GM19193 (cell line): ENCODE measurements at regions not wholly inside any gene's neighbourhood (a gene's known extent, or its start where the extent isn't known, plus 50 kb on each side); places are given as distances from the start of the nearest gene placed in this dataset.

Experiments
- POLR2A ChIP-seq: IDR thresholded peaks from 4 replicates; pipeline ENCODE4 v1.6.1; 2011; ENCODE audit not compliant: insufficient read depth, insufficient read length; ENCODE audit errors: extremely low read depth

DNA sequence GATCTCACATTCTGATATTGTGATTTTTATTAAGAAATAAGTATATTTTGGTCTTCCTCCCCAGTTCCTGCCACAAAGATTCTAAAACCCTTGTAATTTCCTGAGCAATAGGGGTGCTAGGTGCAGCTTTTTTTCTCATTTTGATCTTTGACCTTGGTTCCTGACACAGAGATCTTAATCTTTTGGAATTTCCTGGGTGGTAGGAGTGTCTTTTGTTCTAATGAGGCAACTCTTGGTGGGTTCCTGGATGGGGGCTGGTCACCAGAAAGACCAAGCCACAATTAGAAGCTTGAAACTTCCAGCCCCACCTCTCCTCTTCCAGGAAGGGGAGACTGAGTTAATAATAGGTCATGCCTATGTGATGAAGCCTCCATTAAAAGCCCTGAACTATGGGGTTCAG, 334.6 kb downstream of the FOXO1 start:
- no peak for TF ChIP-seq POLR2A

DNA sequence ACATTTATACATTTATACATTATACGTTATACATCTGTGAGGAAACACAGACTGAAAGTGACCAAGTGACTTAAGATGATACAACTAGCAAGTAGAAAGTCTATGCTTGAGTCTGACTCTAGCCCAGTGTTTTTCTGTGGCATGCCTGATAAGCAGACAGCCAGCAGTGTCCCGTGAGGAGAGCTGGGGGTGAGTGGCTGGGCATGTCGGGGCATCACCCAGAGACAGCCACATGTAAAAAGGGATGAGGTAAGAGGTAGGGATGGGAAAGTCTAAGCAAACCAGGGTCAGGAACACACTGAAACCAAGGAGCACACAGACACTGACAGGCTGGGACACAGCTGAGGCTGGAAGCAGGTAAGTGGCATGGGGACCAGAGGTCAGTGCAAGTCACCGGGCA, 333.2 kb downstream of the FOXO1 start:
- TF ChIP-seq POLR2A, result no peak

DNA sequence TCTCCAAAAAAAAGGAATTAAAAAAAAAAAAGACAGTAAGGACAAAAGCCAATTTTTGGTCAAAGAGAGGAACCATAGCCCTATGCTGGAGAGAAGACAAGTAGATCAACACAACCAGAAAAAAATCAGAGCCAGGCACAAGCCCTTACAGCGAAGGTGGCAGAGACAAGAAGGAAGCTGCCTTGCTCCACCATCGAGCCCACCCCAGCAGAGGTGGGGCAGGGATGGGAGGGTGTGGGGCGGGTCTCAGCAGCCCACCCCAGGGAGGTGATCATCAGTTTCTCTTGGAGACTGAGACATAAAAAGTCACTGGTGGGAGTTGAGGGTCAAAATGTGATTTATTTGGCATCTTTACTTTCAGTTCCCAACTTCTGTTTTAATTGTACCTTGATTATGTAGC, 332.4 kb downstream of the FOXO1 start:
- TF ChIP-seq POLR2A, result no peak

DNA sequence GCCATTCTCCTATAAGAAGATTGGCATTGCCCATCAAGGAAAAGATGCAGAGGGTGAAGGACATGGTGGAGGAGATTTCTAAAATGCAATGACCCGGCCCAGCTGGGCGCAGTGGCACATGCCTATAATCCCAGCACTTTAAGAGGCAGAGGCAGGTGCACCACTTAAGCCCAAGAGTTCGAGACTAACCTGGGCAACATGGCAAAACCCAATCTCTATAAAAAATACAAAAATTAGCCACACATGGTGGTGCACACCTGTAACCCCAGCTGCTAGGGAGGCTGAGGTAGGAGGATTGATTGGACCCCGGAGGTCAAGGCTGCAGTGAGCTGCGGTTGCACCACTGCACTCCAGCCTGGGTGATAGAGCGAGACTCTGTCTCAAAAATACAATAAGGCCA, 331.8 kb downstream of the FOXO1 start:
- TF ChIP-seq POLR2A, result no peak

DNA sequence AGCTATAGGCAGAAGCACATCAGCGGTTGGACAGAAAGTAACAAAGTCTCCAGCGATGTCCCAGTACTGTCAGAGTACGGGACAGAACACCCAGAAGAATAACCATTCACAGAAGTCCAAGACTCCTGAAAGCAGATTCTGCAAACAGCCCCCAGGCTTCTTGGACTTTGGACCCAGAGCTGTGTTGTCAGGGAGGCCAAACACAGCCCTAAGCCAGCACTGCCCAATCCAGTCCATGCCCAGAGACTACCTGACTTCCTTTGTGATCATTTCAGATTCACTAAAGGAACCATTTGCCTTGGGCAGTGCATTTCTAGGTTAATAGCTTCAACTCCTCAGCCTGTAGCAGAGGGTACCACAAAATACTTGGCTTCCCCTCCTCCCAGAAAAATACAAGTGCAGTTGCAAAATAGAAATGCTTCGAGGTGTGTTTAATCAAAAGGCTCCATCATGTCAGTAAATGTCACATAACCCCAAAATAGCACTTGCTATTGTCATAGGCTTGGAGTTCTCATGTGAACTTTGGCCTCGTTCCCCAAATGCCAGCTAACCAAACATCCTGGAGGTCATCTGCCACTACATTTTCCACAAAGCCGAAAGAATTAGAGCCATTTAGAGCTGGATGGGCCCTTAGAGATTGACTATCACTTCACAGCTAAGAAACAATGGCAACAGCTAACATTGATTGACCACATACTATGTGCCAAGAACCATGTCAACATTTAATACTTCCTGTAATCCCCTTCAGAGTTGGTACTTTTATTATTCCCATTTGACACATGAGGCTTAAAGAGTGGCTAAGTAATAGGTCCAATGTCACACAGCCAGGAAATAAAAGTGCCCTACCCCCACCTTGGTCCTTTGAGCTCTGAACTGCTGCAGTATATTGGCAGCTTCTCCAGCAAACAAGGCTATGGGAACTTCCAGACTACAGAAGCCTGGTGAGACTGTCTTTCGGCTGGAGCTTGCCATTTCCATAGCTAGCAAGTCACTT, 329.9 kb downstream of the FOXO1 start:
- no peak for TF ChIP-seq POLR2A

DNA sequence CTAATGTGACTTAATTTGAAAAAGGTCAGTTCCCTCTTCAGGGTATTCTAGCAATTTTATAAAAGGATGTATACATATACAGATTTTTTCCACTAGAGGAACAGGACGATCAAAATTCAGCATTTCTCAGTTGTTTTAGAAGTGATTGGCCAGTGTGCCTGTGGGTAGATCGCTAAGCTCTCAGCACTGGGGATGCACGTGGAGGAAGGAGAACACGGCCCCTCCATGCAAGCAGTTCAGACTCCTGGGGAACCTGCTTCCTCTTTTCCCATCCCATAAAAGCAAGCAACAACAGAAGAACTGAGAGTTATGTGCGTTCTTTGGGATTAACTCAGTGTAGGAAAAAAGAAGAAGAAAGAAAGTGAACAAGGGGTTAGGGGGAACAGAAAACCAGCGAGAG, 328.8 kb downstream of the FOXO1 start:
- no peak for TF ChIP-seq POLR2A

DNA sequence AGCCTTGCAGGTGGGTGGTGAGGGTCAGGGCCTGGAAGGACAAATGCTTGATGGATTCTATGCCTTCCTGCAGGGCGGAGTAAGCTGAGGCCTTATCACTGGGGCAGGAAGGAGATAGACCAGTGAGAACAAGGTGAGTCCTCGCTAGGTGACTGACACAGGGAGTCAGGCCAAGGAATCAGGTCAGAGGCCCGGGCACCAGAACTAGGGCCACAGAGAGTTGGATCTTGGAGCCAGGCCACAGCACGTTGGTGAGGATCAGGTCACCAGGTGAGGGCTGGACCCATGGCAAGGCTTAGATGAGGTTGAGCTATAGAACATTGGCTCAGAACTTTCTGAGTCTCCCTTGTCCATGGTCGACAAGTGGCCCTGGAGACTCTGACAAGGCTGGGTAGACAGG, 328.2 kb downstream of the FOXO1 start:
- TF ChIP-seq POLR2A, result no peak

DNA sequence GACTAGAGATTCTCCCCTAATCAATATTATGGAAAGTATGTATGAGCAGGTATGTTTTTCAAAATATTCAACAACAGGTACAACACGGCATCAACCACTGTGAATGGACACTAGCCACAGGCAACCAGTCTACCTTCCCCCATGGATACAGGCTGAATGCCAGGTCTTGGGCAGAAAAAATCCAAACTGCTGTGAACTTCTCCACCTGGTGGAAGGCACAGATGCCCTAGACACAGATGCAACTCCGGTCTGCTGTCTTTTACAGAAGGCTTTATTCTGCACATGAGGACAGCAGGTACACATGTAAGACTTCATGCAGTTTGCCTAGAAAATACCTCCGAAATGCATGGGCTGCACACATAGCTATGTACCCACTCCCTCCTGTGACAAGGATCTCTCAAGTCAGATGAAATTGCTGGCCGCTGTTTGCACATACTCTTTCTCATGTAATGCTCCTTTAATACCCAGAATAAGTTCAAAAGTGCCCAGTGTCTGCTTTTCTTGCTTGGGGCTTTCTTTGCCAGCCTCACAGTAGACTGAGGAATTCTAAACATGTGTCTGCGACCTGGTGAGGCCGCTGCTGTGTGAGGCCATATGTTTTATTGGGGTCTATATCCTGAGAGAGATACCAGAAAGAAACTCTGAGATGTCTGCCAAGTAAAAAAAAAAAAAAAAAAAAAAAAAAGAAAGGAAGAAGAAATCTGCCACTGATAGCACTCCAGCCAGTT, 325.9 kb downstream of the FOXO1 start:
- TF ChIP-seq POLR2A, result no peak

DNA sequence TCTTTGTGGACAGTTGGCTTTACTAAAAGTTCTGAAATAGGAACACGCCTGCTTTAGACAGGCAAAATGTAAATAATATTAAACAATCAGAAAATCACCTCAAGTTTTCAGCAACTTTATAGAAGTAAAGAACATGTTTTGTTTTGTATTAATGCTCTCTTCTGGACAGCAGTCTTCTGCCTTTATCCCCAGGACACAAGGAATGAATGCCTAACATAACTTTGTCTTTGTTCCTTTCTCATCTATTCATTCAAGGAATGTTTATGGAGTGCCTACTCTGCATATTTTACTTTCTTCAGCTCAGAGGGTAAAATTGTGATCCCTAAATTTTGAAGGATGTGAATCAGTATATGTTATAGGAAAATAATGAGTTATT, 325.4 kb downstream of the FOXO1 start:
- TF ChIP-seq POLR2A, result no peak

DNA sequence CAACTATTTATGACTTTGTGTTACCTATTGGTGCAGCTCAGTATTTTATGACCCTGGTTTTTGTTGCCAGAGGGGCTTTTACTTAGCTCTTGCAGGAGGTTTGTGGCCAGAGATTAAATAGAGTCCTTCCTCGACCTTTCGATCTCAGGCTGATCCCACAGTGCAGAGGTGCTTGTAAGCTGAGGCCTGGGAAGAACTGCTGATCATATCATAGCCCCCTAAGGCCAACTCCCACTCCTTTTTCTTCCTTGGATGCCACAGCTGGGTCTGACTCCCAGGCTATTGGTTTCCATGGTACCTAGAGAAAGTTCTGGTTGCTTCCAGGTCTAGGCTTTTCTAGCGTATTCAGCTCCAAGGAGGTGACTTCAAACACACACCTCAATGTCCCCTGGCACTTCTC, 324.9 kb downstream of the FOXO1 start:
- TF ChIP-seq POLR2A, result no peak

DNA sequence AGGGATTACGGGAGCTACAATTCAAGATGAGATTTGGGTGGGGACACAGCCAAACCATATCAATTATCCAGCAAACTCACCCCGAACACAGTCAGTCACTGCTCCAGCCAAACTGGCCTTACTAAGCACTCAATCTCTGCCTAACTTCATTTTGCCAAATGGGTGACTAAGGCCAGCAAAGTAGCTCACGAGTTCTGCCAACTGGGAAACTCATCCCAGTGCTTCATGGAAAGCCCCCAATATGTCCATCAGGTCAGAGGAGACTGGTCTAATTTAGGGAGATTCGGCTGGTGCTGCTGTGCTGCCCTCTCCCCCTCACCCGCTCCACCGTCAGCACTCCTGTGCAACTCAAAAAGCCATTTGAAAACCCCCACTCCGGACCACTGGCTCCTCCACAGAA, 324.0 kb downstream of the FOXO1 start:
- no peak for TF ChIP-seq POLR2A

DNA sequence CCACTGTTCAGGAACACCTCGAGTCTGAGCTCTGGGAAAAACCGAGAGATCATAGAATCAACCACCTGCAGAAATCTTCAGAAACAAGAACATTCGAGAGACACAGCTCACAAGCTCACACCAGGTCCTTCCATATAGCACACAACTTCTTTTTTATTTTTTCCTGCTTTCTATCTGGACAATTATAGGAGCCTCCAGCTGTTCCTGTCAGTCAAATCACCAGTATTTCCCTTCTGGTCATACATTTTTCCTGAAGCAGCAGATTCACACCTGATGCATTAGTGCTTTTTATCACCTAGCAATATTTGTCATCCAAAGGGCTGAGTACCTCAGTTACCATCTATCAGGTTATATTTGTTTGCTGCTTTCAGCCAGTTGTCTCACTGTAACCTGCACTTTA, 323.5 kb downstream of the FOXO1 start:
- TF ChIP-seq POLR2A, result no peak

DNA sequence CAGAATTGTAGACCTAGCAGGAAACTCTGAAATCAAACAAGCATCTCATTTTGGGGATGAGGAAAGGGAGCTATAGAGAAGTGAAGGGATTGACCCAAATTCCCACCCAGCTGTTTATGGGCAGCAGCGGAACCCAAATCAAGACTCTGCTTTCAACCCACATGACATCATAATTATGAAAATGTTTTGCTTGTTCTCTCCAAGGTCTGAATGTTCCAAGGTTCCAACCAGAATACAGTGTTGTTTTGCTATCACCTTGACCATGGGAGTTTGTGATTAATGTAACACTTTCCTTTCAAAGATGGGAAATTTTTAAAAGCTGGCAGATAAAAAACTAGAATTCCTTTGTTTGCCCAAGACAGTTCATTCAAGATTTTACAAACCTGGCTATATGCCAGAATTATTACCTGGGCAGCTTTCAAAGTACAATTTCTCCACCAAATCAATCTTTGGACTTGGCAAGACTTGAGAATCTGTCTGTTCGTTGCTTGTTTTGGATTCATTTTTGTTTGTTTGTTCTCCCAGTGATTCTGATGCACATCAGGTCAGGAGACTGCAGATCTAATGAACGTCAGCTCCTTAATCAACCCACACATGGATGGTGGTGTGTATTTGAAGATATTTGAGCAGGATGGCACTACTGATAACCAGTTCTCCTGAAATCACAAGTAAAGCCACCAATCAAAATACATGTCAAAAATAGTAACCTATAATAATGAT, 322.7 kb downstream of the FOXO1 start:
- TF ChIP-seq POLR2A, result no peak

DNA sequence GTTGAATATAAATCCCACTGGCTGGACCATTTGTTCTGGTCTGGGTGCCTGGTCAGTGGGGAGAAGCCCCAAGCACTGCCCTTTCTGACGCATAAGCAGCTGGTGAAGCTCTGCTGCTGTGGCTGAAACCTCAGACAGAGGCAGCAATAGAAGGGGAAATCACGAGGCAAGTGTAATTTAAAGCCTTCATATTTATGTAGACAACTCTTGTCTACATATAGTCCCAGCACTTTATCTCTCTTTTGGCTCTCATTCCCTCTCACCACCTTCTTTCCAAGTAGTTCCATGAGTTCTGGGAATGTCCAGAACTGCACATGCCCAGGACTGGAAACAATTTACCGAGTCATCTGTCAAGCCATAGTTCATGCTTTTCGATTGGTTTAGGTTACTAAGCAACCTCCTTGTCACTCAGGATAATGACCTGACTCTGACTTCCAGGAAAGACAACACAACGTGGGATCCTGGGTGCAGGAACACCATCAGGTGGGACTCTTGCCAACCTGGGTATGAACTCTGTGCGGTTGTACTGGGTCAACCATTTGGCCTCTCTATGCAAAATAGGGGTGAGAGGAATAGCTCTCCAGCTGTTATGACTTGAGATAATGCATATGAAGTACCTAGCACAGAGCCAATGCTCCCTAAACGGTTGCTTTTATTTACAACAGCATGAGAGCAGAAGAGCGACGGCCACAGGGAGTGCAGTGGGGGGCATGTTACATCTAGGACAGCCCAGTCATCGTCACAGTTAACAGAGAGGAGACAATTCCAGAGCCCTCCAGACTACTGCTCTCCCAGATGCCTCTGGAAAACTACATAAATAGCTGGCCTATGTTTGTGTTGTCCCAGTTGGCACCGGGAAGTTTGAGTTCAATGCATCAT, 321.9 kb downstream of the FOXO1 start:
- TF ChIP-seq POLR2A, result no peak

DNA sequence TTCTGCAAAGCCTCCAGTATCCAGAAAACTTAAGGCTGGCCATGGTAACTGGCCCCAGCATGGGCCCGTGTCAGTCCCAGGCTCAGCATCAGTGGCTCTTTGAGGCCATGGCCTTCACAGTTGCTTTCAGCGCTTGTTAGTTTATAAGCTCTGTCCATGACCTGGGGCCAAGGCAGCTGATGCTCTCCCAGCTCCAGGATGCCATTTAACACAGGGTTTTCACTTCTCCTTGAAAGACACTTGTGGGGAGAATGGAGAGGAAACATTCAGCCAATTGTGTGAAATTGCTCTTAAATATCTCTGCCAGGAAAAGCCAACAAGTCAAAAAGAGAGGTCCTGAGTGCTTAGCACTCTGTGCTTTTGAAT, 321.3 kb downstream of the FOXO1 start:
- TF ChIP-seq POLR2A, result no peak

DNA sequence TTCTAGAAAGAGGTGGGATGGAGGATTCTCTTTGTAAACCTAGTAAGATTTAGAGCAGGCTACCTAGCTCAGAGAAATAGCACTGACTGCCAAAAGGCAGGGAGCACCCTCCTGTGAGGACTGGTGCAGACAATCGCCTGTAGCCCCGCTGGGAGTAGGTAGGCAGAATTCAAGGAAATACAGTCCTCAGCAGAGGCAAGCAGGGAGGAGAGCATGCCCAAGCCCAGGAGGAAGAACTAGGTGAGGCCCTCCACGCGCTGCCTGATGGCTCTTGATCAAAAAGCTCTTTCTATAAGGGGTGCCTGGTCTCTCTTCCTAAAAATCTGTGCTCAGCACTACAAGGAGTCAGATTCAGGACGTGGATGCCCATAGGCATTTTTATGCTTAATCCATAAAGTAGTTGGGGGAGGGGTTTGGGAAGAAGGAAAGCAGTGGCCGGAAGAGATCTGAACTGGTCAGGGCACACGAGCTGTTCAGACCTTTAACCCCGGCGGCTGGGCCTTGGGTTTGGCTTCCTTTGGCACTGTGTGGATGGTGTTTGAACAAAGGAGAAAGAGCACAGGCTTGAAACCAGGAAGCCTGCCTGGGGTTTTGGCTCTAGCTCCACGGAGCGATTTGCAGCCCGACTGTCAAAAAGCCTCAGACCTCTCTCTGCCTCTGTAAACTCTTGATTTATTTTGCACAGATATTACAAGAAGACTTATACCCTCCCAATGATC, 320.6 kb downstream of the FOXO1 start:
- TF ChIP-seq POLR2A, result no peak
